A673 (cell line): ENCODE measurements at regions not wholly inside any gene's neighbourhood (a gene's known extent, or its start where the extent isn't known, plus 50 kb on each side); places are given as distances from the start of the nearest gene placed in this dataset.

Experiments
- BruUV-seq: library from RNA; stranded (reverse); fragments of 400-500 nt; replicated peaks from 2 replicates; lab custom pipeline; 2021; lab: Mats Ljungman, UMichigan
- CTCF ChIA-PET: fragments of 300-600 bp; sonication (Branson Sonifier 250); formaldehyde crosslinking; loops from one replicate; lab custom pipeline; 2022; ENCODE audit warnings: antibody characterized with exemption; lab: Charles Lee
- POLR2A ChIA-PET: fragments of 300-600 bp; sonication (Branson Sonifier 250); formaldehyde crosslinking; loops from one replicate; lab custom pipeline; 2022; ENCODE audit warnings: antibody characterized with exemption; ENCODE audit not compliant: low non-redundant PET; lab: Charles Lee
- DNase-seq: peaks from one replicate; pipeline ENCODE4 v3.0.0-alpha.2; 2015; ENCODE audit warnings: low spot score
- H3K27ac ChIP-seq: fragments of 200-600 bp; sonication (generic); 2 replicates; pipeline ENCODE4 v1.5.1; 2016; ENCODE audit warnings: mixed run types, low read depth, mild to moderate bottlenecking, mixed read lengths, antibody characterized with exemption, low read length; ENCODE audit not compliant: poor library complexity, severe bottlenecking
- H3K27me3 ChIP-seq: fragments of 200-600 bp; sonication (generic); replicated peaks from 2 replicates; pipeline ENCODE4 v1.6.1; 2017; ENCODE audit warnings: mixed run types, low read depth, mild to moderate bottlenecking, mixed read lengths, antibody characterized with exemption, low read length; ENCODE audit not compliant: insufficient read depth, poor library complexity
- H3K36me3 ChIP-seq: fragments of 200-600 bp; sonication (generic); 2 replicates; pipeline ENCODE4 v1.6.1; 2016; ENCODE audit warnings: mixed run types, mild to moderate bottlenecking, mixed read lengths, antibody characterized with exemption, low read length; ENCODE audit not compliant: insufficient read depth, poor library complexity, severe bottlenecking
- H3K4me1 ChIP-seq: fragments of 200-600 bp; sonication (generic); 2 replicates; pipeline ENCODE4 v1.6.1; 2017; ENCODE audit warnings: mixed run types, mild to moderate bottlenecking, mixed read lengths, antibody characterized with exemption, low read length; ENCODE audit not compliant: insufficient read depth, poor library complexity, severe bottlenecking
- H3K4me3 ChIP-seq: fragments of 200-600 bp; sonication (generic); 2 replicates; pipeline ENCODE4 v1.5.1; 2016; ENCODE audit warnings: low read depth, mixed run types, mild to moderate bottlenecking, mixed read lengths, low read length; ENCODE audit not compliant: poor library complexity, severe bottlenecking
- H3K9me3 ChIP-seq: fragments of 200-600 bp; sonication (generic); 2 replicates; pipeline ENCODE4 v1.6.1; 2016; ENCODE audit warnings: mixed run types, low read depth, mild to moderate bottlenecking, mixed read lengths, antibody characterized with exemption, low read length; ENCODE audit not compliant: poor library complexity, severe bottlenecking
- CTCF ChIP-seq: fragments of 300-800, 200-600 bp; sonication (generic); conservative IDR thresholded peaks from 2 replicates; pipeline ENCODE4 v1.5.1; 2017; ENCODE audit warnings: low read depth, mild to moderate bottlenecking, antibody characterized with exemption, low read length, moderate library complexity, mixed read lengths
- EZH2 ChIP-seq: fragments of 200-600 bp; sonication (generic); IDR thresholded peaks from 2 replicates; pipeline ENCODE4 v1.6.1; 2017; ENCODE audit warnings: borderline replicate concordance, low read depth, mild to moderate bottlenecking, mixed read lengths, antibody characterized with exemption, low read length; ENCODE audit not compliant: poor library complexity, severe bottlenecking
- intact Hi-C: fragments of 100-400 bp; cut with micrococcal nuclease; formaldehyde crosslinking; loops from one replicate; pipeline ENCODE4 v1.10.0; 2022; ENCODE audit not compliant: unreplicated experiment

- Histone ChIP-seq H3K4me3 (no peak overlapping the region), H3K27ac (no peak overlapping the region), H3K27me3 (no peaks in the 10 kb centered on the region), H3K36me3 (no peaks in the 10 kb centered on the region), H3K4me1 (peaks cover 19% of the 10 kb centered on the region), H3K9me3 (no peaks in the 10 kb centered on the region)
- intact Hi-C loops, result no loop called here
- no TSS peak for BruUV-seq
- no peak for DNase-seq
- POLR2A ChIA-PET, result no interaction called here
- TF ChIP-seq EZH2 (no peak), CTCF (no peak)
- CTCF ChIA-PET, result no interaction called here
These were observed 53.0 kb upstream of the LGALSL start for GRCh38 chr2:64400733-64401528.

GRCh38 chr2:64401529-64401880 is 52.5 kb upstream of the LGALSL start:
- intact Hi-C loops, result no loop called here
- H3K4me3 ChIP-seq, result no peak overlapping the region
- H3K27me3 ChIP-seq, result no peaks in the 10 kb centered on the region
- no peaks in the 10 kb centered on the region for H3K36me3 ChIP-seq
- DNase-seq, result no peak
- ChIA-PET POLR2A (no interaction called here), CTCF (no interaction called here)
- BruUV-seq, result no TSS peak
- no peak overlapping the region for H3K27ac ChIP-seq
- TF ChIP-seq CTCF, result no peak
- no peak for TF ChIP-seq EZH2
- peaks cover 19% of the 10 kb centered on the region for H3K4me1 ChIP-seq
- H3K9me3 ChIP-seq, result no peaks in the 10 kb centered on the region

- no peak overlapping the region for H3K4me3 ChIP-seq
- TF ChIP-seq EZH2 (no peak), CTCF (no peak)
- no TSS peak for BruUV-seq
- H3K36me3 ChIP-seq, result no peaks in the 10 kb centered on the region
- no peaks in the 10 kb centered on the region for H3K9me3 ChIP-seq
- H3K4me1 ChIP-seq, result peaks cover 19% of the 10 kb centered on the region
- peak overlapping the region; percentile 81 for H3K27ac ChIP-seq
- no peaks in the 10 kb centered on the region for H3K27me3 ChIP-seq
- ChIA-PET CTCF (no interaction called here), POLR2A (no interaction called here)
- no peak for DNase-seq
- intact Hi-C loops, result no loop called here
These were observed 51.1 kb upstream of the LGALSL start for GRCh38 chr2:64402876-64403275.
